Sciatic nerve (tissue), 2 donors: ENCODE measurements at regions not wholly inside any gene's neighbourhood (a gene's known extent, or its start where the extent isn't known, plus 50 kb on each side); places are given as distances from the start of the nearest gene placed in this dataset.
A peak's percentile ranks its signal among the peaks of the same experiment; 100 is the strongest.

Source experiments
- ATAC-seq: fragments of 200-7000 bp; cut with Tn5 transposase; one replicate; pipeline ENCODE4 v1.9.1; 2020; ENCODE audit warnings: mild to moderate bottlenecking, moderate library complexity
- DNase-seq: peaks from one replicate; pipeline ENCODE4 v3.0.0-alpha.2; 2020; ENCODE audit warnings: low spot score
- intact Hi-C: fragments of 100-400 bp; cut with DNase I; formaldehyde crosslinking; loops from one replicate; pipeline ENCODE4 v1.14.2; 2022
- donor health status: DM: no; HTN: no; CAD: no.
- donor health status: DM: no; HTN: no; CAD: no.

DNA sequence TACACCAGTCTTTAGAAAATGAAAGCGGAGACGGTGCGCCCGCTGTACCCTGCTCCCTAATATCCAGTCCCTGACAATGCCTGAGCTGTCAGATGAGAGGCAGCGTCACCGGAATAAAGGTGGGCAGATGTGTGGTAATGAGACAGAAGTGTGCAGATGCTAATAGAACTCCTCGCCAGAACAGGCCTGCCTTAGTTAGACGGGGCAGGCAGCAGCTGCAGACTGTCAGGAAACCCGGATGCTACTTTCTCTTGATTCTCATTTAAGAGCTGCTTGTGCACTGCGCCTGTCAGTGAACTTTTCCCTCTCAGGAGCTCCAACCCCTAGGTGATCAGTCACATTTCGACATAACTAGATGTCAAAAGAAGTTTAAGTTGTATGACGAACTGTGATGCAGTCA, 221.8 kb upstream of the IRX3 start:
- DNase-seq = no peak
- no peak for ATAC-seq
- intact Hi-C loops = no loop called here

DNA sequence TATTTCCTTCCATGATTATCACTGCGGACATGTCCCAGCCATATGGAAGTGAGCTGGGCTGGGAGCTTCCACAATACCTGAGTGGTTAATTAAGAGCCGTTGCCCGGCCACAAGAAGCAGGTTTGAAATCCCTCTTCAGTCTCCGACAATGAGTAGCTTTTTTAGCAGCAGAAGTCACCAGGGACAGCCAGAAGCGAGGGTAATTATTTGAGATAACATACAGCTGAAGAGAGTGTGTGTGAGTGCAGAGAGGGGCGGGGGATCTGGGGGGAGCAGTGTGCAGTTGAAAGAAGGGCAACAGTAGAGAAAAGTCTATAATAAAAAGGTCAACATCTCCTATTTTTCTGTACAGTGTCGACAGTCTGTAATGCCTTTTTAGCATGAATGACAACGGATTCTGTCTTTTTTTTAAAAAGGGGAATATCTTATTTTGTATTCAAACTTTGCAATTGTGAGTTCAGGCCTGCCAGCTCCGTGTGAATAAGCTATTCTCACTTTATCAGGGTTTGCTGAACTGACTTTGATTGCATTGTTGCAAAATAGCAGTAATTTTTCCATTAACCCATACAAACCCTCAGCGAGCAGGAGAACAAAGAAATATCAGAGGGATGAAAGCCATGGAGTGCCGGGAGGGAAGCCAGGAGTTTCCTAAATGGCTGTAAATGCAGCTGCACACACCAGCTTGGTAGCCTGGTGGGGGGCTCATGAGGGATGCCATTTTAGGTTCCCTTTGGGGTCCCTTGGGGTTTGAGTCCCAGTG, 220.3 kb upstream of the IRX3 start:
- ATAC-seq (no peak), DNase-seq (no peak)
- intact Hi-C loops = no loop called here

DNA sequence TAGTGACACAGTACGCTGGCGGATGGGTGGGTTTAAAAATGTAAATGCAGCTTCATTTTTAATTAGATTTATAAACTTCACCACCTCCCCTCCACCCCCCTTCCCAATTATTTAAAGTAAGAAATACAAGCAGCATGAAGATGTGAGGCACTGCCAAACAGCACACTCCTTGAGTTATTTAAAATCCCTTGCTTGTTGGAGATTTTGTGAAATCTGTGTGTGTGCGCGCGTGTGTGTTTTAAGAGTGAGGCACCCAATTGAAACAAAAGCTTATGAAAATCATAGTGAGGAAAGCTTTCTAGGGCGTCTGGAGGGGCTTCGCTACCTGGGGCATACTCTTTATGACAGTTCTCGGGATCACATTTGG, 219.6 kb upstream of the IRX3 start:
- ATAC-seq (no peak), DNase-seq (no peak)
- intact Hi-C loops = no loop called here

DNA sequence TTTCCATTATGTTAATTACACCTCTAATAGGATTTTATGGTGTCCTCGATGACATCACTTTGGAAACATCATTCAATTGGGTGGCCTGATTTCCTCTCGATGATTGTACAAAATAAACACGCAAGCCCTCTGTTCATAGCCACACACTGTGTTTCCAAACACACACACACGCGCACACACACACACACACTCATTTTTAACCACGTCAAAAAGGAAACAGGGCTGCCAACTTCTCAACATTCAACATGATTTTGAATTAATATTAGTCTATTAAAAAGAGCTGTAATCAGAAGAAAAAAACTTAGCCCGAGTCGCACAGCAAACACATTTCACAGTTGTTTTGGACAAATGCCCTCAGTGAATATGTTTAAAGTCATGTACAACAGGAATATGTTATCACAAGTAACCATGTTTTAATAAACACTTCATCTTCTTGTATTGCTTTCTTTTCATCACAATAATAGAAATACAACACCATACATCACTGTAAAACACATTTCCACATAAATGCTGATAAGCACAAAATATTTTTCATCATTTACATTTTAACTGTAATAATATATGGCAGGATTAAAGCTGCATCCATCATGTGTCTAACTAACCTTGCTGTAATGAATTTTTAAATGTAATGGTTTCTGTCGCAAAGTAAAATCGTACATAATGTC, 219.1 kb upstream of the IRX3 start:
- DNase-seq (no peak), ATAC-seq (no peak)
- intact Hi-C loops = no loop called here

DNA sequence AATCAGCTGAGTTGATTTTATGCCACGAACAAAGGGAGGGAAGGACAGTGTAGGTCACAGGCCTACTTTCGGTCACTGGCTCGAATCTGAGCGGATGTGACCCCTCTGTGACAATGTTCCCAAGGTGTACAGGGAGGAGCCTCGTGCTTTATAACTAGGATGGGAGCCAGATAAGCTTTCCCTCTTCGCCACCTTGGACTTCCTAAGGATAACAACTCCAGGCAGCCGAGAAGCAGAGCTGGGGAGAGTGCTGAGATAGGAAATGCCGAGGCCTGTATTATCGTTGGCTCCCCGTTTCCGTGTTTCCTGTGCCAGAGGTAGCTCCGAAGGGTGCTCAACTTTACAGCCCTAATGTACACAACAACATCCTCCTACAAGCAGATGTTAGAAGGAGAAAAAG, 217.8 kb upstream of the IRX3 start:
- intact Hi-C loops = no loop called here
- DNase-seq (no peak), ATAC-seq (no peak)

DNA sequence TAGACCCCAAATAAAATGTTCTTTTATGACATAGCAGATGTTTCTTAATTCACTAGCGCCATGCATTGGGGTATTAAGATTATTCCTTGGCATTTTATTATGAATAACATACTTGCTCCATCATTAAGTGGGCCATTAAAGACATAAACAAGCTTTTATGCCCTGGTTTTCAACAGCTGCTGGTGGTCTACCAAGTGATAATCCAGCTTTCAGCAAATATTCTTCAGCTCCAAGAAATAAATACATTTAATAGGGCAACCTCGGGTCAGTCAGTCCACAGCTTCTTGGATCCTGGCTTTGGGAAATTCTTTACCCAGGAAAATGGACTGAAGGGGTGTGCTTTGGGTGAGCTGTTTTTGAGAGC, 217.3 kb upstream of the IRX3 start:
- DNase-seq (no peak), ATAC-seq (no peak)
- intact Hi-C loops = no loop called here

DNA sequence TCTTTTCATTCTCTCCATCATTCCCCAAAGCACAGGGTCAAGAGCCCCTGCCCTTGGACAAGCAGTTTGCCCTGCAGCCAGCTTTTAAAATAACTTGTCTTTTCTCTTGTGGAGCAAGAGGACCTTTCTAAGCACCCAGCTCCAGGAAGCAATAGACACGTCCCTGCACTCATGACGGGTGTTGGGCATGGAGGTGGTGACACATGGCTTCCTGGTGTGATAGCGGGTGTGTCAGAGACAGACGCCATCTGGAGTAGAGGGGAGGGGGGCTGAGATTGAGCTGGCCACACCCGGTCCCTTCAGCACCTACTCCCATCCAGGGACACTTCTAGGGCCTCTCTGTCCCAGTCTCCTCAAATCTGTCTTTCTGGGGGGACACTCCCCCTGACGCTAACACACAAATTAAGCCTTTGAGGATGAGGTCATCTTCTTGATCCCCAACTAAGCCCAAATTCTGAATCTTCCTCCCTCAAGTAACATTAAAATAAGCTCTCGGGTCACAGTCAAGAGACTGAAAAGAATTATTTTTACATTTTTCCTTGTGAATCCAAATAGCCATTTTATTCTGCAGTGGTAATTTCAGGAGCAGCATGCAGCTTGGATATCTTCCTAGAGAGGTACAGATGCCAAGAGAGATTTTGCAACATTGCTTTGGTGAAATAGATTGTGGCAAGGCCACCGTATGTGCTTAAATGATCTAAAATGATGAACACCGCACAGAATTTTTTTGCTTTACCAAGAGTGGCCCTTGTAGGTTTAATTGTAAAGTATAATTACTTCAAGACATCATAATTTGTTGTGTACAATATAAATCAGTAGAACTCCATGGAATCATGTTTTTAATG, 216.6 kb upstream of the IRX3 start:
- DNase-seq = no peak
- ATAC-seq = peak; percentile 45
- intact Hi-C loops = no loop called here

DNA sequence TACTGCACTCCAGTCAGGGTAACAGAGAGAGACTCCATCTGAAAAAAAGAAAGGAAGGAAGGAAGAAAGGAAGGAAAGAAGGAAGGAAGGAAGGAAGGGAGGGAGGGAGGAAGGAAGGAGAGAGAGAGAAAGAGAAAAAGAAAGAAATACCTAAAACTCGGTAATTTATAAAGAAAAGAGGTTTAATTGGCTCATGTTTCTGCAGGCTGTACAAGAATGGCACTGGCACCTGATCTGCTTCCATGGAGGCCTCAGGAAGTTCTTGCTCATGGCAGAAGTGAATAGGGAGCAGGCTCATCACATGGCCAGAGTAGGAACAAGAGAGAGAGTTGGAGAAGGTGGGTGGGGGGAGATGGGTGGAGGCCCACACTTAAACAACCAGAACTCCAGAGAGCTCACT, 215.2 kb upstream of the IRX3 start:
- DNase-seq = no peak
- intact Hi-C loops = no loop called here
- no peak for ATAC-seq

DNA sequence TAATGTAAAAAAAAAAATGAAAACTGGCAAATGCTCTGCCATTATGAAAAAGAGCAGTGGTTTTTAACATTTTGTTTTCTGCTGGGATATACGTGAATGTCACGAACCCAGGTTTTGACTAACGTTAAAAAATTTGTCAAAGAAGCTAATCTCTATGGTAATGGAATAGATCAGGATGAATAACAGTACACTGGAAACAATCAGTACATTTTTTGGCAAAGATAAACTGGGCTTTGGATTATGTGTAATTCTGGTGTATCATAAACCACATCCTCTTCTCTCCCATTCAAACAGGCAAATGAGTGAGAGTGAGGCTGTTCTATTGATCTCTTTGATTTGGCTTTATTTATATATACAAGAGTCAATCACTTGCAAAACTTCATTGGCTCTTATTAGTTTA, 207.0 kb upstream of the IRX3 start:
- DNase-seq = no peak
- ATAC-seq = no peak
- intact Hi-C loops = no loop called here

DNA sequence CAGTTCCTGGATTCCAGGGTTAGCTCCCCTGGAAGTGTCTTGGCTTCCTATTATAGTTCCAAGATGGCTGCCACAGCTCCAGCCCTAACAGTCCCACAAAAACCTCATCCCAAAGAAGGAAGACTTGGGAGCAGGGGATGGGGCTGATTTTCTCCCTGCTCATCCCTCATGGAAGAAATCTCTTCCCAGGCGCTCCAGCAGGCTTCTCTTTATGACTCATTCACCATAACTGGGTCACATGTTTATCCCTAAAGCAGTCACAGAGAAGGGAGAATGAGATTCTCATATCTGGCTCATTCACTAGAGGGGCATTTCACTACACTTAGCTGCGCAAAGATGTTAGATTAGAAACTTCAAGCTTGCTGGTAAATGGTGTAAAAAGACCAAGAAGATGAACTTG, 206.5 kb upstream of the IRX3 start:
- ATAC-seq = no peak
- intact Hi-C loops = no loop called here
- DNase-seq = no peak

DNA sequence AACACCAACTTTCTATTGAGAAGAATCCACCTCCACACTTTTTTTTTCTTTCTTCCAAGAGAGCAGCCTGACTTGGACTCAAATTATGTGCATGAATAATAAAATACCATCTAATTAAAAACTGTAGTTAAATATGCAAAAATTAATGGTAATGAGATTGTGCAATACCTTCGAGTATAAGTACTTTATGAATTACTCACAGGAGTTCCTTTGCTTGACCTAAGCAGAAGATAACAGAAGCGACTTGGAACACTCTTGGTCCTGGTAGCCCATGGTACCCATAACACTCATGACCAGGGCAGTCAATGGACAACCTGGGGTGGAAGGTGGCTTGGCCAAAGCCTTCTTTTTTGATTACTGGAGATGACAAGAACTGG, 203.5 kb upstream of the IRX3 start:
- intact Hi-C loops = no loop called here
- DNase-seq = no peak
- no peak for ATAC-seq

DNA sequence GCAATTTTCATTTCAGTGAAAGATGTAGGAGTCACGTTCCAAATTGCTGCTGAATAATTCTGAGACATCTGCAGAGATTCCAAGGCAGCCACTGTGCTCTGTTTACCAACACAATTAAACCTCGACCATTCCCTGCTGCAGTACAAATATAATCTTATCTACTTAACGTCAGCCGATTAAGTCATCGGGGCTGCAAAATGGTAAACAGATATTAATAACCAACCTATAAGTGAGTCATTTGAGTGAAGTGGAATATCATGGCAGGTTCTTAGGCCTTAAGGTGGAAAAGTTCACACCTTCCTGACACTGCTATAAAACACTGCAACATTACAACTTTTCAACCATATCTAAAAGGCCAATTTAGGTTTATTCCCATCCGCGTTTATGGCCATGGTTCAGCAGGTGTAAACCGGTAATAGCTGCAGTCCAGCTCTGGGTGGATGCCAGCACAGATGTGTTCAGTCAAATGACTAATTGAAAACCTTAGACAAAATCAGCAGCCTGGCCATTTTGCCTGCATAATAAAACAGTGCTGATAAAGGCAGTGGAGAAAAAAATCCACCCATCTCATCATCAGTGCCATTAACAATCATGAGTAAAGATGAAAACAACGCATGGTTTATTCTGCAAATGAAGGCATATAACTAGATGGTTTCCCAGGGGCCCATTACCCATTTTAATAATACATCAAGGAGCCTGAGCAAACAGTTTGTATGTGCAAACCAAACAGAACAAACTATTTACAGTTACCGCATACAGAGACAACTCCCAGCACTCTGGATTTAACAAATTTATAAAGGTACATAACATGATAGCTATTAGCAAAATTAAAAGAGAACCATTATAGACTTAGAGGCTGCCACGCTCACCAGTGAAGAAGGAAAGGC, 202.9 kb upstream of the IRX3 start:
- no peak for ATAC-seq
- intact Hi-C loops = no loop called here
- DNase-seq = no peak

DNA sequence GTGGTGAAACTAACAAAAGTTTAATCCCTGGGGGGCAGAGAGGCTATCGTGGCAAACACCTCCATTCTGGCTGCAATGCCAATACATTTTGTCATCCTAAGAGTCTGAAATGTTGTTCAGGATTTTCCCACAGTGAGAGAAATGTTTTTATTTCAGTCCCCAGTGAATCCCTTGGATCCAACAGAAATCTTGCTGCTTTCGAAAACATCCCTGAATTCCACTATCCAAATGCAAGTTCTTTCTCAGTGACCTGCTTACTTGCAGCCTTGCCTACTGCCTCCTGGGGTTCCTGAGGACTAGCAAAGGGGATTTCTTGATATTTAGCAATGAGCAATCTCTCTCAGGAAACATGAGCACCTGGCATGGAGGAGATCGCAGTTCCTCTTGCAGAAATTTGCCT, 202.1 kb upstream of the IRX3 start:
- DNase-seq (no peak), ATAC-seq (peak; percentile 71)
- intact Hi-C loops = no loop called here

DNA sequence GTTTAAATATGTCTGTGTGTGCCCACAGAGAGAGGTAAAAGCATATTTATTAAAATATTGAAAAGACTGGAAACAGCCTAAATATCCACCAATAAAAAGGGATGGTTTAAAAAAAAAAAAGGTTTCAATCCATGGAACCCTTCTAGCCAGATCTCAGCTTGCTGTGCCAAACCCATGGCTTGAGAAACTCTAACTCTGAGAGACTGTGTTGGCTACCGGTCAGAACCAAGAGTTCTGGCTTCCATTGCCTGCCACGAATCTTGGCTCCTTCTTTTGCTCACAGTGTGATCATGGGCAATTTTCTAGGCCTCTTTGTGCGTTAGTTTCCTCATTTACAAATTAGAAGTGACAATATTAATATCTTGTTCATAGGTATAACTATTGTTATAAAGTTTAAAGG, 201.3 kb upstream of the IRX3 start:
- DNase-seq = no peak
- ATAC-seq = peak; percentile 81
- intact Hi-C loops = no loop called here

DNA sequence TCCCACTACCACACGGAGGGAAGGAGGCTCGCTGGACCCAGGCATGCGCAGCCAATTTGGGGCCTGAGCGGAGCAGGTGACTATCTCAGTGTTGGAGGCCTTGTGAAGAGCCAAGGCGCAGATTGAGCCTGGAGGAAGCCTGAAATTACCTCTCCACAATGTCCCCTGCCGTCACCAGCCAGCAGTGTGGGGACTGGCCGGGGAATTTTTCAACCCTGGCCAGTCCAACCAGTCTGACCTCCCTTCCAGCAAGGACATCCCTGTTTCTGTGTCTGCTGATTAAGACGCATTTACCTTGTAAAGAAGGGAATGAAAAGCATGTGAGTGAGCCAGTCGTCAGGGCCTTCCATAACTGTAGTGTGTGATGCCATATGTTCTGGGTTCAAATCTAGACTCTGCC, 198.1 kb upstream of the IRX3 start:
- ATAC-seq = no peak
- intact Hi-C loops = no loop called here
- DNase-seq = no peak

DNA sequence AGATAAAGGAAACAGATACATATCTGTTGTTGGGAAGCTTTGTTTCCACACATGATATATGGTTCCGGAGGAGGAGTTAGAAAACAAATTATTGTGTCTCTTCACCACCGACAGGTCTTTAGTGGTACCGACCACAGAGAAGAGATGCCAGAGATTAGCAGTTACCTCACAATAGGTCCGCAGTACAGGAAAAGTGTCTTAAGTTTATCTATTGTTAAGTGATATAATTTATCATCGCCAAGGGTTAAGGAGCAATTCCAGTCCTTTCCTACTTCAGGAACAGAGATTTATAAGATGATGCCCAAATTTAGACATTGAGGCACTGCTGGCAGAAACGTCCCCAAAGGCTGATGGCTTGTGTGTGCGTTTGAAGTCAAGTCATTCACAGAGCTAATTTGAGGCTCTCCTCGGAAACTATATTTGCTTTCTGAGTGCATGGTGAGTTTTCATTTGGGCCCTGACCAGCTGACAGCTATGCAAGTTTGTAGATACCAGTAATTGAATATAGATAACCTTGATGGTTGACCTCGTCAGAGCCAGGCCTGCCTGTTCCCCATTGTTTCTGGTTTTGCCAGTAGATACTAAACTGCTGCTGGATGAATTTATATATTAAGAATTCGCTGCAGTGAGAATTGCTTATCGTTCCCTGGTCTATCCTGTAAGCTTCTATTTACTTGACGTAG, 196.4 kb upstream of the IRX3 start:
- no peak for ATAC-seq
- intact Hi-C loops = no loop called here
- DNase-seq = no peak

DNA sequence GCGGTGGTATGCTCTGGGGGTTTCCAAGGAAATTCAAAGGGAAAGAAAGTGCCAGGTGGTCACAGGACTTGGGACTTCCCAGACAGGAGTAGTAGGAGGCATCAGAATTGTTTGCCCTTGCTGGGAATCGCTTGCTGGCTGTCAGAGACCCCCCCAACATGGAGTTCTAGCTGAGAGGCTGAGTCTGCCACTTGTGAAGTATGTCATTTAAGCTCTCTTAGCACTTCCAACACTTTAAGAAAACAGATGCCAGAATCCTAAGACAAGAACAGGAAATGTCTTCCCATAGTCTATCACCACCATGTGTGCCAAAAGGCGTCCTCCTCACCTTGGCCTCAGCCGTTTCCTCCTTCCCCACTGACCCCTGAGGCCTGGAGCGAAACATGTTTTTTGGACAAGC, 193.8 kb upstream of the IRX3 start:
- no peak for ATAC-seq
- intact Hi-C loops = no loop called here
- DNase-seq = no peak

DNA sequence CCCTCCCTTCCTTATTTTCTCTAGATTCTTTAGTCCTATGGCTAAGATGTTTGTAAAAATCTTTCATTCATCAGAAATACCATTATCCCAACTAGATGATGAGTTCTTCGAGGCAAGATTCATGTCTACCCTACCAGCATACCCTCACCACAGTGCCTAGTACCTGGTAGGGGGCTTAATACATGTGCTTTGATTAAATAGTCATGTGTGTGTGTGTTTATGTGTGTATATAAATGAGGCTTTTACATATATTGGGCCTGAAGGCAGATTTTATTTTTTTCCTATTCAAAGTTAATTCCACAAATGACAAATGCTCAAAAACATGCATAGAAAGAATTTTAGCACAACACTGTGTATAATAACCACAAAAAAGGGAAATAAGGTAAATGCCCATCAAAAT, 193.0 kb upstream of the IRX3 start:
- DNase-seq (no peak), ATAC-seq (no peak)
- intact Hi-C loops = no loop called here

DNA sequence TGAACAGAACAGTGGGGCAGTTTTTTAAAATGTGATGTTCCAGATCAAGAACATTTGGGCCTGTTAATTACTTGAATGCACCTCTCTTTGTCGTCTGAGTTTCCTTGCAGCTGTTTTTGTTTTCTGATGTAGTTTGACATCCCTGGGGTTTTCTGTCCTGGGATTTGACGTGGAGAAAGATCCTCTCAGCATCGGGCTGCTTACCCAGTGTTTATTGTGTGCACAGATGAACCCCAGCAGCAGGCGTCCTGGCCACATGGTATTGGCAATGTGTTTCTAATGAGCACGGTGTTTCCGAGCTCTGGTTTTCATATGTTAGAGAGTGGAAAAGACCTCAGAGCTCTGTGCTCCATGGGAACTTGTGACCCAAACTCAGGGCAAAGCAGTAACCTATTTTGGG, 191.1 kb upstream of the IRX3 start:
- DNase-seq (no peak), ATAC-seq (no peak)
- intact Hi-C loops = no loop called here
